Breast epithelium (tissue), 3 donors: ENCODE measurements at regions not wholly inside any gene's neighbourhood (a gene's known extent, or its start where the extent isn't known, plus 50 kb on each side); places are given as distances from the start of the nearest gene placed in this dataset.

ENCODE experiments used
- POLR2A ChIP-seq: fragments of 450-650 bp; IDR thresholded peaks from one replicate; pipeline ENCODE4 v1.6.1; 2016; ENCODE audit warnings: antibody characterized with exemption, mild to moderate bottlenecking, moderate library complexity
- TF ChIP-seq, protein P1 (sequence below), 3 donors: fragments of 450-650 bp; IDR thresholded peaks; one replicate each; pipeline ENCODE4 v1.5.1; 2016 to 2017; ENCODE audit warnings: antibody characterized with exemption in 3 of 3, mild to moderate bottlenecking in 3 of 3, moderate library complexity in 3 of 3

DNA sequence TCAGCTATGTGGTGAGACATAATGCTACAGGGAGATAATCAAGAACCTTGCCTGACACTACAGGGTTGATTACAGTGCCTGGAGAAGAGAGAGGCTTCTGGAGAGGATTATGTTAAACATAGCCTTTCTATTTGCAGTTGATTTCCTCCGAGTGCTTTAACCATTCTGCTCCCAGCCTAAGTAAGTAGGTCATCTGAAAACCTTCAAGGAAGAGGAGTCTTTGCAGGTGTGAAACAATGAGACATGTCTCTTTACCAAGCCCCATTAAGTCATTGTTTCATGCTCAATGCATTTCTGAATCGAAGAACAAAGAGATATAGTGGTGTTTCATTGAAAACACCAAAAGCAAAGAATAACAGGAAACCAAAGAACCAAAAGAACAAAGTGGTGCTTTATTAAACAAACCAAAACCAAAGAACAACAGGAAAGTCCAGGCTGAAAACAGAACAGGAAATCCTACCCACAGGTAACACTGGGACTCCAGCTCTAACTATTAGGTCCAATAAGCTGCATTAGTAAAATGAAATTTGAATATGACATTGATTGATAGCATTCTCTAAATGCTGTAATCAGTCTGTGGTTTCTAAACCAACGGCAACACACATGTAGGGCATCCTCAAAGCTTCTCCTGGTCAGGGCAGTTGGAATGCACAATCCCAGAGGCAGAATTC is 113.3 kb upstream of the SPATA31D4 start:
- TF ChIP-seq, protein P1, sequence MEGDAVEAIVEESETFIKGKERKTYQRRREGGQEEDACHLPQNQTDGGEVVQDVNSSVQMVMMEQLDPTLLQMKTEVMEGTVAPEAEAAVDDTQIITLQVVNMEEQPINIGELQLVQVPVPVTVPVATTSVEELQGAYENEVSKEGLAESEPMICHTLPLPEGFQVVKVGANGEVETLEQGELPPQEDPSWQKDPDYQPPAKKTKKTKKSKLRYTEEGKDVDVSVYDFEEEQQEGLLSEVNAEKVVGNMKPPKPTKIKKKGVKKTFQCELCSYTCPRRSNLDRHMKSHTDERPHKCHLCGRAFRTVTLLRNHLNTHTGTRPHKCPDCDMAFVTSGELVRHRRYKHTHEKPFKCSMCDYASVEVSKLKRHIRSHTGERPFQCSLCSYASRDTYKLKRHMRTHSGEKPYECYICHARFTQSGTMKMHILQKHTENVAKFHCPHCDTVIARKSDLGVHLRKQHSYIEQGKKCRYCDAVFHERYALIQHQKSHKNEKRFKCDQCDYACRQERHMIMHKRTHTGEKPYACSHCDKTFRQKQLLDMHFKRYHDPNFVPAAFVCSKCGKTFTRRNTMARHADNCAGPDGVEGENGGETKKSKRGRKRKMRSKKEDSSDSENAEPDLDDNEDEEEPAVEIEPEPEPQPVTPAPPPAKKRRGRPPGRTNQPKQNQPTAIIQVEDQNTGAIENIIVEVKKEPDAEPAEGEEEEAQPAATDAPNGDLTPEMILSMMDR (IDR thresholded peaks at IDR 0.05) = no peak
- TF ChIP-seq POLR2A = no peak
